GM23248 (cell line): ENCODE measurements at regions not wholly inside any gene's neighbourhood (a gene's known extent, or its start where the extent isn't known, plus 50 kb on each side); places are given as distances from the start of the nearest gene placed in this dataset.

Source experiments
- DNase-seq: peaks from one replicate; pipeline ENCODE4 v3.0.0-alpha.2; 2015
- H2AFZ ChIP-seq: fragments of 200-600 bp; sonication (generic); 2 replicates; pipeline ENCODE4 v1.6.1; 2016; ENCODE audit warnings: antibody characterized with exemption
- H3F3A ChIP-seq: fragments of 200-600 bp; sonication (generic); 2 replicates; pipeline ENCODE4 v1.6.1; 2016; ENCODE audit warnings: mild to moderate bottlenecking, antibody characterized with exemption, mixed run types; ENCODE audit not compliant: insufficient read depth
- H3K27ac ChIP-seq: fragments of 200-600 bp; sonication (generic); 2 replicates; pipeline ENCODE4 v1.5.1; 2016; ENCODE audit warnings: mild to moderate bottlenecking
- H3K27me3 ChIP-seq: fragments of 200-600 bp; sonication (generic); replicated peaks from 2 replicates; pipeline ENCODE4 v1.6.1; 2016; ENCODE audit warnings: mild to moderate bottlenecking; ENCODE audit not compliant: insufficient read depth
- H3K36me3 ChIP-seq: fragments of 200-600 bp; sonication (generic); 2 replicates; pipeline ENCODE4 v1.6.1; 2016; ENCODE audit warnings: low read depth, mild to moderate bottlenecking
- H3K4me1 ChIP-seq: fragments of 200-600 bp; sonication (generic); 2 replicates; pipeline ENCODE4 v1.6.1; 2016; ENCODE audit warnings: mild to moderate bottlenecking; ENCODE audit not compliant: insufficient read depth
- H3K4me2 ChIP-seq: fragments of 200-600 bp; sonication (generic); one replicate; pipeline ENCODE4 v1.6.1; 2016; ENCODE audit warnings: mild to moderate bottlenecking; ENCODE audit not compliant: unreplicated experiment
- H3K4me3 ChIP-seq: fragments of 200-600 bp; sonication (generic); 2 replicates; pipeline ENCODE4 v1.5.1; 2016; ENCODE audit warnings: mild to moderate bottlenecking
- H3K79me2 ChIP-seq: fragments of 200-600 bp; sonication (generic); 2 replicates; pipeline ENCODE4 v1.6.1; 2016; ENCODE audit warnings: mild to moderate bottlenecking; ENCODE audit not compliant: insufficient read depth
- H3K9ac ChIP-seq: fragments of 200-600 bp; sonication (generic); 2 replicates; pipeline ENCODE4 v1.6.1; 2016; ENCODE audit warnings: mild to moderate bottlenecking
- H3K9me2 ChIP-seq: fragments of 200-600 bp; sonication (generic); 2 replicates; pipeline ENCODE4 v1.6.1; 2016; ENCODE audit warnings: mixed run types, mild to moderate bottlenecking, moderate library complexity; ENCODE audit not compliant: insufficient read depth
- H3K9me3 ChIP-seq: fragments of 200-600 bp; sonication (generic); one replicate; pipeline ENCODE4 v1.6.1; 2017; ENCODE audit warnings: low read depth
- H4K20me1 ChIP-seq: fragments of 200-600 bp; sonication (generic); 2 replicates; pipeline ENCODE4 v1.6.0; 2016; ENCODE audit not compliant: insufficient read depth
- EZH2 ChIP-seq: fragments of 200-600 bp; sonication (generic); IDR thresholded peaks from 2 replicates; pipeline ENCODE4 v1.6.1; 2018; ENCODE audit warnings: antibody characterized with exemption, mild to moderate bottlenecking; ENCODE audit not compliant: insufficient read depth, poor library complexity, severe bottlenecking
- EZH2phosphoT487 ChIP-seq: fragments of 200-600 bp; sonication (generic); IDR thresholded peaks from 2 replicates; pipeline ENCODE4 v1.6.1; 2018; ENCODE audit warnings: antibody characterized with exemption, moderate library complexity, mild to moderate bottlenecking, low read depth; ENCODE audit not compliant: insufficient read depth
- WGBS, 2 experiments: methylation state at CpG; one replicate each; pipeline ENCODE4 v1.1.6; 2015 to 2017; ENCODE audit warnings: low lambda C conversion rate in 2 of 2, low coverage in 1 of 2; ENCODE audit errors: missing lambda C conversion rate in 2 of 2; 5-methylcytosine and 5-hydroxymethylcytosine counted together
- in situ Hi-C: fragments of 300-500 bp; cut with MboI; formaldehyde crosslinking; loops from 2 replicates; pipeline ENCODE4 v1.15.0; 2020

DNA sequence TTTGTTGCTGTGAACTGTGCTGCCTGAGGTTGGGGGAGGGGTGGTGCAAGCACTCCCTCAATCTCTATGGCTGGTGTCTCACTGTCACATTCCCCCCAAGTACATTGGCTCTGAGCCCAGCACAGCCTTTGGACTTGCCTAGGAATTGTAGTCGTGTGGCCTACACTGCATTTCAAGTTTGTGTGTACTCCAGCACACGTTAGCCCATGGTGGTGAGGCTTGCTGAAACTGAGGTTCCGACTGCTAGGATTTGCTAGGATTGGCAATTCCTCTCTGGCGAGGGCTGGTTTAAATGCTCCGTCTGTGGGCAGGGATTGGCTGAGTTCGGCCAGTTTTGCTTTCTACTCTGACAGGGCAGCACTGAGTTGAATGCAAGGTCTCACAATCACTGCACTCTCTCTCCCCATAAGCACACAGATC, 121.7 kb upstream of the CXXC4 start:
- Histone ChIP-seq H3F3A (no peaks in the 10 kb centered on the region), H3K4me2 (no peak overlapping the region)

DNA sequence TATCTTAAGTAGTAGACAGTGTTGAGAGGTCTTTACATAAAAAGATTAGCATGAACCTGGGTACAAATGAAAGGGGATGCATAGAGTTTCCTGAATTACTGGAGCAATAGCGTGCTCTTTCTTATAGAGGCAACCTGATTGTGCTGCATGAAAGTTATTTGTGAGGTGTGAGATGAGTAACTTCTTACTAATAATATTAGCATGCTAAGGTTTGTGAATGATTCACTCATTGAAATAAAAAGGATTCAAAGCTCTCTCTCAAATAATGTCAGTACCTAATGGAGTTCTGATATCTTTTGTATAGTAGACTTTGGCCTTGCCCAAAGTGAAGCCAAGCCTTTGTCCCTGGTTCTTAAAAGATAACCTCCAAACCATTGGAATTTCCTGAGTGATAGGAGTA, 131.0 kb upstream of the CXXC4 start:
- no peak overlapping the region for H3K4me2 ChIP-seq
- H3K9me3 ChIP-seq: no peaks in the 10 kb centered on the region
- no peak for TF ChIP-seq EZH2
- no peak for TF ChIP-seq EZH2phosphoT487
- WGBS, 2 experiments: 21 to 38% methylated on average over 1 of the region's 1 CpG
- H3K36me3 ChIP-seq: no peaks in the 10 kb centered on the region
- in situ Hi-C loops: no loop called here
- no peaks in the 10 kb centered on the region for H3K4me1 ChIP-seq
- no peaks in the 10 kb centered on the region for H3F3A ChIP-seq
- H3K9ac ChIP-seq: no peak overlapping the region
- no peak overlapping the region for H2AFZ ChIP-seq
- no peak overlapping the region for H3K27ac ChIP-seq
- H3K9me2 ChIP-seq: no peaks in the 10 kb centered on the region
- no peaks in the 10 kb centered on the region for H3K27me3 ChIP-seq
- no peak overlapping the region for H3K4me3 ChIP-seq
- H4K20me1 ChIP-seq: no peaks in the 10 kb centered on the region
- DNase-seq: no peak
- no peaks in the 10 kb centered on the region for H3K79me2 ChIP-seq

More for the DNA sequence above, 121.7 kb upstream of the CXXC4 start:
- Histone ChIP-seq H4K20me1 (no peaks in the 10 kb centered on the region), H2AFZ (no peak overlapping the region), H3K27me3 (no peaks in the 10 kb centered on the region), H3K9ac (no peak overlapping the region), H3K9me2 (no peaks in the 10 kb centered on the region), H3K27ac (no peak overlapping the region), H3K36me3 (no peaks in the 10 kb centered on the region), H3K4me1 (no peaks in the 10 kb centered on the region), H3K4me3 (no peak overlapping the region), H3K79me2 (no peaks in the 10 kb centered on the region), H3K9me3 (no peaks in the 10 kb centered on the region)
- no peak for DNase-seq
- 11 to 17% methylated on average over 6 of the region's 6 CpGs for WGBS, 2 experiments
- TF ChIP-seq EZH2phosphoT487: no peak
- TF ChIP-seq EZH2: no peak
- in situ Hi-C loops: no loop called here

DNA sequence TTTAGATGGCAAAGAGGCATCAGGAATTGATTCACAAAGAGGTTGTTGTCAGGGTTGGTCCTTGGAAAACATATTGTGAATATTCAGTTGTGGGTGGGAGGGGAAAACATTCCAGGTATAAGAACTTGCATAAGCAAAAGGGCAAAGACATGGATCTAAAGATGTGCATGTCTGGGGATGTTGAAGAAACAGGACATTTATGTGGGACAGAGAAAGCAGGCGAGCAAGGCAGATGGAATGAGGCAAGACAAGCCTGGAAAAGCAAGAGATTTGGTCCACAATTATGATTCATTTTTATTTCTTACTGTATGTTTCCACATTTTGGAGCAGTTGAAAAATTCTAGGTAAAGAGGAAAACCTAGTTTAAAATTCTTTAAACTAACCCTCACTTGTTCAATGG, 134.9 kb upstream of the CXXC4 start:
- no peaks in the 10 kb centered on the region for H3K4me1 ChIP-seq
- in situ Hi-C loops: no loop called here
- no peak overlapping the region for H2AFZ ChIP-seq
- no peak overlapping the region for H3K4me3 ChIP-seq
- H3K27ac ChIP-seq: no peak overlapping the region
- no peaks in the 10 kb centered on the region for H3K36me3 ChIP-seq
- no peaks in the 10 kb centered on the region for H3K79me2 ChIP-seq
- no peaks in the 10 kb centered on the region for H3K27me3 ChIP-seq
- no peaks in the 10 kb centered on the region for H3K9me3 ChIP-seq
- no peak overlapping the region for H3K4me2 ChIP-seq
- WGBS, 2 experiments: 0% methylated on average over 1 of the region's 1 CpG
- no peak overlapping the region for H3K9ac ChIP-seq
- no peaks in the 10 kb centered on the region for H4K20me1 ChIP-seq
- DNase-seq: no peak
- TF ChIP-seq EZH2phosphoT487 (no peak), EZH2 (no peak)
- no peaks in the 10 kb centered on the region for H3K9me2 ChIP-seq
- H3F3A ChIP-seq: no peaks in the 10 kb centered on the region

DNA sequence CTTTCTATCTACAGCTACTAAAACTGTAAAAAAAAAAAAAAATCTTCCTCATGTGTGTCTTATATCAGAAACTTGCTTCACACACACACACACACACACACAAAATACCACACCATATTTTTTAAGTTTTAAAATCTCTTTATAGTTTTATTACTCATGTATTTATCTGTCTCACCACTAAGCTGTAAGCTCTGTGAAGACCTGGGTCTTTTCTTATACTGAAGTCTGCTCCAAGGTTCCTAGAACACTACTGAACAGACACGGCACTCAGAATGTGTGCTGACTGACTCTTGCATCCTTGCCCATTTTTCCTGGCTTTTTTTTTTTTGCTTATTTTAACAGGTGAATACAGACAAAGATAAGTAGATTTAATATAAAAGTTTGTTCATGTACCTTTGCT, 135.6 kb upstream of the CXXC4 start:
- no peaks in the 10 kb centered on the region for H3K9me3 ChIP-seq
- H3K36me3 ChIP-seq: no peaks in the 10 kb centered on the region
- in situ Hi-C loops: no loop called here
- H3K9ac ChIP-seq: no peak overlapping the region
- no peaks in the 10 kb centered on the region for H3K4me1 ChIP-seq
- no peak overlapping the region for H3K4me3 ChIP-seq
- no peak for TF ChIP-seq EZH2phosphoT487
- no peak for TF ChIP-seq EZH2
- no peak for DNase-seq
- no peak overlapping the region for H3K4me2 ChIP-seq
- H3F3A ChIP-seq: no peaks in the 10 kb centered on the region
- no peaks in the 10 kb centered on the region for H3K9me2 ChIP-seq
- H3K27me3 ChIP-seq: no peaks in the 10 kb centered on the region
- no peaks in the 10 kb centered on the region for H4K20me1 ChIP-seq
- no peaks in the 10 kb centered on the region for H3K79me2 ChIP-seq
- H2AFZ ChIP-seq: no peak overlapping the region
- H3K27ac ChIP-seq: no peak overlapping the region
- WGBS, 2 experiments: 27 to 30% methylated on average over 1 of the region's 1 CpG

- H2AFZ ChIP-seq: no peak overlapping the region
- in situ Hi-C loops: no loop called here
- H3K4me1 ChIP-seq: no peaks in the 10 kb centered on the region
- DNase-seq: no peak
- no peaks in the 10 kb centered on the region for H3F3A ChIP-seq
- H3K9me2 ChIP-seq: no peaks in the 10 kb centered on the region
- WGBS, 2 experiments: 4 to 6% methylated on average over 1 of the region's 1 CpG
- no peaks in the 10 kb centered on the region for H3K36me3 ChIP-seq
- TF ChIP-seq EZH2phosphoT487: no peak
- no peak for TF ChIP-seq EZH2
- H3K4me3 ChIP-seq: no peak overlapping the region
- H3K9ac ChIP-seq: no peak overlapping the region
- no peaks in the 10 kb centered on the region for H4K20me1 ChIP-seq
- no peaks in the 10 kb centered on the region for H3K27me3 ChIP-seq
- no peak overlapping the region for H3K4me2 ChIP-seq
- no peak overlapping the region for H3K27ac ChIP-seq
- no peaks in the 10 kb centered on the region for H3K9me3 ChIP-seq
- H3K79me2 ChIP-seq: no peaks in the 10 kb centered on the region
Measured at GRCh38 chr4:104631000-104631399, 136.3 kb upstream of the CXXC4 start.
